ENCODE measurements at regions not wholly inside any gene's neighbourhood (a gene's known extent, or its start where the extent isn't known, plus 50 kb on each side); places are given as distances from the start of the nearest gene placed in this dataset.
A peak's percentile ranks its signal among the peaks of the same experiment; 100 is the strongest.
"Not testable (repeated sequence)": the region's sequence is repeated elsewhere in the genome, so short reads cannot be mapped to it uniquely, and the experiment has no call there.

- not testable (repeated sequence) for H3K27ac ChIP-seq (ENCODE audit: low read length); H3K36me3 ChIP-seq (ENCODE audit: control insufficient read depth in 2 of 2, insufficient read depth in 2 of 2, low read length in 2 of 2); H3K27me3 ChIP-seq (ENCODE audit: control insufficient read depth in 1 of 2, insufficient read depth in 2 of 2, low read length in 2 of 2); H3K9ac ChIP-seq (ENCODE audit: low read length in 2 of 2); H3K9me3 ChIP-seq (ENCODE audit: control insufficient read depth in 2 of 2, low read length in 2 of 2); H3K4me1 ChIP-seq (ENCODE audit: control insufficient read depth, insufficient read depth, low read length); H3K4me3 ChIP-seq (ENCODE audit: low read length in 2 of 2)
Measured at GRCh38 chr6:71360556-71361335, 72.1 kb downstream of the OGFRL1 start.

- Histone ChIP-seq H3K4me3 (ENCODE audit: low read length in 2 of 2) (no peak overlapping the region), H3K9me3 (ENCODE audit: control insufficient read depth in 2 of 2, low read length in 2 of 2) (no peaks in the 10 kb centered on the region), H3K36me3 (ENCODE audit: control insufficient read depth in 2 of 2, insufficient read depth in 2 of 2, low read length in 2 of 2) (no peaks in the 10 kb centered on the region), H3K4me1 (ENCODE audit: control insufficient read depth, insufficient read depth, low read length) (no peaks in the 10 kb centered on the region), H3K27ac (ENCODE audit: low read length) (no peak overlapping the region), H3K9ac (ENCODE audit: low read length in 2 of 2) (no peak overlapping the region), H3K27me3 (ENCODE audit: control insufficient read depth in 1 of 2, insufficient read depth in 2 of 2, low read length in 2 of 2) (no peaks in the 10 kb centered on the region)
Measured at GRCh38 chr6:71364889-71365542, 76.4 kb downstream of the OGFRL1 start.

GRCh38 chr6:71367756-71368155, 79.1 kb downstream of the OGFRL1 start:
- Histone ChIP-seq H3K9ac (ENCODE audit: low read length in 2 of 2) (no peak overlapping the region), H3K27ac (ENCODE audit: low read length) (no peak overlapping the region), H3K4me3 (ENCODE audit: low read length in 2 of 2) (no peak overlapping the region), H3K36me3 (ENCODE audit: control insufficient read depth in 2 of 2, insufficient read depth in 2 of 2, low read length in 2 of 2) (peaks cover 0 to 3% of the 10 kb centered on the region in 2 donors), H3K27me3 (ENCODE audit: control insufficient read depth in 1 of 2, insufficient read depth in 2 of 2, low read length in 2 of 2) (no peaks in the 10 kb centered on the region), H3K9me3 (ENCODE audit: control insufficient read depth in 2 of 2, low read length in 2 of 2) (no peaks in the 10 kb centered on the region), H3K4me1 (ENCODE audit: control insufficient read depth, insufficient read depth, low read length) (no peaks in the 10 kb centered on the region)

- Histone ChIP-seq H3K27me3 (ENCODE audit: control insufficient read depth in 1 of 2, insufficient read depth in 2 of 2, low read length in 2 of 2) (no peaks in the 10 kb centered on the region), H3K27ac (ENCODE audit: low read length) (no peak overlapping the region), H3K9me3 (ENCODE audit: control insufficient read depth in 2 of 2, low read length in 2 of 2) (no peaks in the 10 kb centered on the region), H3K4me3 (ENCODE audit: low read length in 2 of 2) (no peak overlapping the region), H3K4me1 (ENCODE audit: control insufficient read depth, insufficient read depth, low read length) (no peaks in the 10 kb centered on the region), H3K36me3 (ENCODE audit: control insufficient read depth in 2 of 2, insufficient read depth in 2 of 2, low read length in 2 of 2) (peaks cover 0 to 3% of the 10 kb centered on the region in 2 donors), H3K9ac (ENCODE audit: low read length in 2 of 2) (no peak overlapping the region)
Measured at GRCh38 chr6:71368284-71368683, 79.7 kb downstream of the OGFRL1 start.

- H3K4me3 ChIP-seq (ENCODE audit: low read length in 2 of 2): no peak overlapping the region
- H3K9me3 ChIP-seq (ENCODE audit: control insufficient read depth in 2 of 2, low read length in 2 of 2): no peaks in the 10 kb centered on the region
- H3K4me1 ChIP-seq (ENCODE audit: control insufficient read depth, insufficient read depth, low read length): no peaks in the 10 kb centered on the region
- no peak overlapping the region for H3K27ac ChIP-seq (ENCODE audit: low read length)
- peaks cover 0 to 3% of the 10 kb centered on the region in 2 donors for H3K36me3 ChIP-seq (ENCODE audit: control insufficient read depth in 2 of 2, insufficient read depth in 2 of 2, low read length in 2 of 2)
- no peaks in the 10 kb centered on the region for H3K27me3 ChIP-seq (ENCODE audit: control insufficient read depth in 1 of 2, insufficient read depth in 2 of 2, low read length in 2 of 2)
- H3K9ac ChIP-seq (ENCODE audit: low read length in 2 of 2): no peak overlapping the region
Measured at GRCh38 chr6:71371559-71371958, 82.9 kb downstream of the OGFRL1 start.

GRCh38 chr6:71373943-71374342, 85.3 kb downstream of the OGFRL1 start:
- Histone ChIP-seq H3K9me3 (ENCODE audit: control insufficient read depth in 2 of 2, low read length in 2 of 2) (no peaks in the 10 kb centered on the region), H3K27ac (ENCODE audit: low read length) (no peak overlapping the region), H3K4me1 (ENCODE audit: control insufficient read depth, insufficient read depth, low read length) (no peaks in the 10 kb centered on the region), H3K27me3 (ENCODE audit: control insufficient read depth in 1 of 2, insufficient read depth in 2 of 2, low read length in 2 of 2) (no peaks in the 10 kb centered on the region), H3K4me3 (ENCODE audit: low read length in 2 of 2) (no peak overlapping the region), H3K36me3 (ENCODE audit: control insufficient read depth in 2 of 2, insufficient read depth in 2 of 2, low read length in 2 of 2) (peaks cover 0 to 3% of the 10 kb centered on the region in 2 donors), H3K9ac (ENCODE audit: low read length in 2 of 2) (no peak overlapping the region)

- Histone ChIP-seq H3K27ac (ENCODE audit: low read length) (no peak overlapping the region), H3K9ac (ENCODE audit: low read length in 2 of 2) (no peak overlapping the region)
Measured at GRCh38 chr6:71375676-71376075, 87.1 kb downstream of the OGFRL1 start.

GRCh38 chr6:71376830-71377229, 88.2 kb downstream of the OGFRL1 start:
- Histone ChIP-seq H3K4me3 (ENCODE audit: low read length in 2 of 2) (no peak overlapping the region), H3K9me3 (ENCODE audit: control insufficient read depth in 2 of 2, low read length in 2 of 2) (no peaks in the 10 kb centered on the region), H3K9ac (ENCODE audit: low read length in 2 of 2) (no peak overlapping the region), H3K4me1 (ENCODE audit: control insufficient read depth, insufficient read depth, low read length) (no peaks in the 10 kb centered on the region), H3K27me3 (ENCODE audit: control insufficient read depth in 1 of 2, insufficient read depth in 2 of 2, low read length in 2 of 2) (no peaks in the 10 kb centered on the region), H3K27ac (ENCODE audit: low read length) (no peak overlapping the region), H3K36me3 (ENCODE audit: control insufficient read depth in 2 of 2, insufficient read depth in 2 of 2, low read length in 2 of 2) (no peaks in the 10 kb centered on the region)

More at GRCh38 chr6:71375676-71376075, 87.1 kb downstream of the OGFRL1 start:
- Histone ChIP-seq H3K9me3 (ENCODE audit: control insufficient read depth in 2 of 2, low read length in 2 of 2) (no peaks in the 10 kb centered on the region), H3K36me3 (ENCODE audit: control insufficient read depth in 2 of 2, insufficient read depth in 2 of 2, low read length in 2 of 2) (peaks cover 0 to 3% of the 10 kb centered on the region in 2 donors), H3K4me3 (ENCODE audit: low read length in 2 of 2) (no peak overlapping the region), H3K4me1 (ENCODE audit: control insufficient read depth, insufficient read depth, low read length) (no peaks in the 10 kb centered on the region), H3K27me3 (ENCODE audit: control insufficient read depth in 1 of 2, insufficient read depth in 2 of 2, low read length in 2 of 2) (no peaks in the 10 kb centered on the region)

GRCh38 chr6:71383476-71383875, 94.9 kb downstream of the OGFRL1 start:
- Histone ChIP-seq H3K4me3 (ENCODE audit: low read length in 2 of 2) (no peak overlapping the region), H3K9ac (ENCODE audit: low read length in 2 of 2) (peak overlapping the region in 1 of 2 donors; percentile 25), H3K27ac (ENCODE audit: low read length) (no peak overlapping the region), H3K36me3 (ENCODE audit: control insufficient read depth in 2 of 2, insufficient read depth in 2 of 2, low read length in 2 of 2) (peaks cover 0 to 3% of the 10 kb centered on the region in 2 donors), H3K4me1 (ENCODE audit: control insufficient read depth, insufficient read depth, low read length) (peaks cover 6% of the 10 kb centered on the region), H3K27me3 (ENCODE audit: control insufficient read depth in 1 of 2, insufficient read depth in 2 of 2, low read length in 2 of 2) (no peaks in the 10 kb centered on the region), H3K9me3 (ENCODE audit: control insufficient read depth in 2 of 2, low read length in 2 of 2) (no peaks in the 10 kb centered on the region)

GRCh38 chr6:71383901-71384489, 95.4 kb downstream of the OGFRL1 start:
- H3K4me1 ChIP-seq (ENCODE audit: control insufficient read depth, insufficient read depth, low read length): peaks cover 7% of the 10 kb centered on the region
- H3K27ac ChIP-seq (ENCODE audit: low read length): no peak overlapping the region
- H3K36me3 ChIP-seq (ENCODE audit: control insufficient read depth in 2 of 2, insufficient read depth in 2 of 2, low read length in 2 of 2): peaks cover 0 to 3% of the 10 kb centered on the region in 2 donors
- H3K9me3 ChIP-seq (ENCODE audit: control insufficient read depth in 2 of 2, low read length in 2 of 2): no peaks in the 10 kb centered on the region
- H3K4me3 ChIP-seq (ENCODE audit: low read length in 2 of 2): no peak overlapping the region
- H3K9ac ChIP-seq (ENCODE audit: low read length in 2 of 2): peak overlapping the region in 1 of 2 donors; percentile 25
- no peaks in the 10 kb centered on the region for H3K27me3 ChIP-seq (ENCODE audit: control insufficient read depth in 1 of 2, insufficient read depth in 2 of 2, low read length in 2 of 2)

Measured in stomach smooth muscle (tissue), 2 donors.